GM23338 (cell line): ENCODE measurements at regions not wholly inside any gene's neighbourhood (a gene's known extent, or its start where the extent isn't known, plus 50 kb on each side); places are given as distances from the start of the nearest gene placed in this dataset.

Experiments used
- ATAC-seq: fragments of 200-7000 bp; cut with Tn5 transposase; 3 replicates; pipeline ENCODE4 v1.9.1; 2020
- DNase-seq: peaks from one replicate; pipeline ENCODE4 v3.0.0-alpha.2; 2015; ENCODE audit warnings: low spot score
- H2AFZ ChIP-seq: fragments of 200-600 bp; sonication (generic); 2 replicates; pipeline ENCODE4 v1.8.0; 2016; ENCODE audit warnings: antibody characterized with exemption, mild to moderate bottlenecking, moderate library complexity
- H3F3A ChIP-seq: fragments of 200-600 bp; sonication (generic); replicated peaks from 2 replicates; pipeline ENCODE4 v1.8.0; 2017; ENCODE audit warnings: antibody characterized with exemption, mixed run types, low read depth
- H3K27ac ChIP-seq: fragments of 200-600 bp; sonication (generic); 2 replicates; pipeline ENCODE4 v1.6.1; 2016; ENCODE audit warnings: low read depth
- H3K27me3 ChIP-seq: fragments of 200-600 bp; sonication (generic); 2 replicates; pipeline ENCODE4 v1.8.0; 2016; ENCODE audit warnings: mild to moderate bottlenecking, mixed run types, moderate library complexity; ENCODE audit not compliant: insufficient read depth
- H3K36me3 ChIP-seq: fragments of 200-600 bp; sonication (generic); 2 replicates; pipeline ENCODE4 v1.8.0; 2016; ENCODE audit warnings: mild to moderate bottlenecking; ENCODE audit not compliant: insufficient read depth
- H3K4me1 ChIP-seq: fragments of 200-600 bp; sonication (generic); 2 replicates; pipeline ENCODE4 v1.8.0; 2016; ENCODE audit warnings: mild to moderate bottlenecking, moderate library complexity; ENCODE audit not compliant: insufficient read depth
- H3K4me2 ChIP-seq: fragments of 200-600 bp; sonication (generic); 2 replicates; pipeline ENCODE4 v1.7.1; 2017; ENCODE audit warnings: mixed run types
- H3K4me3 ChIP-seq: fragments of 200-600 bp; sonication (generic); 2 replicates; pipeline ENCODE4 v1.6.1; 2016; ENCODE audit warnings: mixed run types
- H3K79me2 ChIP-seq: fragments of 200-600 bp; sonication (generic); replicated peaks from 2 replicates; pipeline ENCODE4 v1.8.0; 2017; ENCODE audit warnings: mild to moderate bottlenecking; ENCODE audit not compliant: insufficient read depth
- H3K9me2 ChIP-seq: fragments of 200-600 bp; sonication (generic); 2 replicates; pipeline ENCODE4 v1.8.0; 2017; ENCODE audit not compliant: insufficient read depth
- H4K20me1 ChIP-seq: fragments of 200-600 bp; sonication (generic); replicated peaks from 2 replicates; pipeline ENCODE4 v1.8.0; 2017; ENCODE audit warnings: mild to moderate bottlenecking; ENCODE audit not compliant: insufficient read depth
- H3K27ac Mint-ChIP-seq: 2 replicates; pipeline ENCODE4 v1.8.0; 2020; ENCODE audit warnings: inconsistent platforms, mild to moderate bottlenecking, moderate library complexity, mixed read lengths
- H3K27me3 Mint-ChIP-seq: 3 replicates; pipeline ENCODE4 v1.8.0; 2022; ENCODE audit warnings: low read depth, mild to moderate bottlenecking, moderate library complexity, mixed read lengths, inconsistent platforms; ENCODE audit not compliant: insufficient read depth, poor library complexity
- H3K36me3 Mint-ChIP-seq: 3 replicates; pipeline ENCODE4 v1.8.0; 2021; ENCODE audit warnings: low read depth, mild to moderate bottlenecking, inconsistent platforms, moderate library complexity, mixed read lengths
- H3K4me1 Mint-ChIP-seq: 3 replicates; pipeline ENCODE4 v1.8.0; 2020; ENCODE audit warnings: mild to moderate bottlenecking, inconsistent platforms, mixed read lengths
- H3K4me3 Mint-ChIP-seq: 3 replicates; pipeline ENCODE4 v1.8.0; 2021; ENCODE audit warnings: moderate library complexity, mild to moderate bottlenecking, inconsistent platforms, mixed read lengths
- H3K9me3 Mint-ChIP-seq: 3 replicates; pipeline ENCODE4 v1.8.0; 2020; ENCODE audit warnings: moderate library complexity, mild to moderate bottlenecking, inconsistent platforms, mixed read lengths
- CREB1 ChIP-seq: fragments of 250-450 bp; sonication (Bioruptor Pico); IDR thresholded peaks from 2 replicates; pipeline ENCODE4 v1.5.0; 2020; ENCODE audit warnings: low read depth, mild to moderate bottlenecking, moderate library complexity
- EZH2 ChIP-seq: fragments of 200-600 bp; sonication (generic); IDR thresholded peaks from one replicate; pipeline ENCODE4 v1.8.0; 2017; ENCODE audit warnings: antibody characterized with exemption, mild to moderate bottlenecking, low read depth; ENCODE audit not compliant: unreplicated experiment
- JUNB ChIP-seq: IDR thresholded peaks from one replicate; pipeline ENCODE4 v1.6.1; 2016; ENCODE audit warnings: antibody characterized with exemption; ENCODE audit not compliant: unreplicated experiment
- NANOG ChIP-seq: IDR thresholded peaks from 2 replicates; pipeline ENCODE4 v1.6.1; 2016; ENCODE audit warnings: antibody characterized with exemption, borderline replicate concordance
- POLR2AphosphoS5 ChIP-seq: IDR thresholded peaks from 2 replicates; pipeline ENCODE4 v1.6.1; 2016; ENCODE audit warnings: antibody characterized with exemption, low read depth
- REST ChIP-seq: IDR thresholded peaks from one replicate; pipeline ENCODE4 v1.6.1; 2018; ENCODE audit warnings: antibody characterized with exemption; ENCODE audit not compliant: unreplicated experiment
- ZNF114 ChIP-seq: fragments of 250-450 bp; sonication (Bioruptor Pico); IDR thresholded peaks from 2 replicates; pipeline ENCODE4 v1.5.0; 2020; ENCODE audit warnings: mild to moderate bottlenecking, moderate library complexity
- ZNF462 ChIP-seq: fragments of 250-450 bp; sonication (Bioruptor Pico); IDR thresholded peaks from 2 replicates; pipeline ENCODE4 v1.5.0; 2020; ENCODE audit warnings: mild to moderate bottlenecking, moderate library complexity
- TF ChIP-seq, protein P1 (sequence below), 2 experiments: fragments of 200-600 bp in 1 of 2; sonication (generic) in 1 of 2; conservative IDR thresholded peaks; 2 replicates each; pipeline versions ENCODE4 v1.5.1 to v1.6.1; 2016 to 2017; ENCODE audit warnings: antibody characterized with exemption in 2 of 2, low read depth in 2 of 2, mild to moderate bottlenecking in 2 of 2, moderate library complexity in 1 of 2

DNA sequence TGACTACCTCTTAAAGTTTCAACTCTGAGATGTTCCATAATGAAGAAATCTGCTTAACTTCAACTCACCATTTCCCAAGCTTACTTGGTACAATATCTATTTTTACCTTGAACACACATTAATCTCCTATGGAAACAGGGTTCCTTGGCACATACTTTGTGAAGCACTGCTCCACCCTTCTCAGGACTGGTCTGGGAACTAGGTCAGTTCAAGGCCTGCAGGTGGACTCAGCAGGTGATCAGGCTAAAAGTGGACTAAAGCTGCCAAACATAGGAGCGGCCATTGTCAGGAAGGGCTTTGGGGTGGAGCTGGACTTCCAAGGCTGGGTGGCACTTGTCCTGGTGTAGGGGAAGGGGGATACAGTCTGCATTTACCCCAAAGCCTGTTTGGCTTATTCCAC is 202.3 kb downstream of the NUAK1 start:
- H3K4me2 ChIP-seq: no peak overlapping the region
- no peak for TF ChIP-seq NANOG
- no peak for TF ChIP-seq ZNF114 (CRISPR knock-in tag)
- TF ChIP-seq ZNF462 (CRISPR knock-in tag): no peak
- no peak for TF ChIP-seq EZH2
- no peak for TF ChIP-seq REST
- TF ChIP-seq JUNB: no peak
- no peak for TF ChIP-seq POLR2AphosphoS5
- no peak for TF ChIP-seq CREB1 (CRISPR knock-in tag)
- TF ChIP-seq, protein P1, sequence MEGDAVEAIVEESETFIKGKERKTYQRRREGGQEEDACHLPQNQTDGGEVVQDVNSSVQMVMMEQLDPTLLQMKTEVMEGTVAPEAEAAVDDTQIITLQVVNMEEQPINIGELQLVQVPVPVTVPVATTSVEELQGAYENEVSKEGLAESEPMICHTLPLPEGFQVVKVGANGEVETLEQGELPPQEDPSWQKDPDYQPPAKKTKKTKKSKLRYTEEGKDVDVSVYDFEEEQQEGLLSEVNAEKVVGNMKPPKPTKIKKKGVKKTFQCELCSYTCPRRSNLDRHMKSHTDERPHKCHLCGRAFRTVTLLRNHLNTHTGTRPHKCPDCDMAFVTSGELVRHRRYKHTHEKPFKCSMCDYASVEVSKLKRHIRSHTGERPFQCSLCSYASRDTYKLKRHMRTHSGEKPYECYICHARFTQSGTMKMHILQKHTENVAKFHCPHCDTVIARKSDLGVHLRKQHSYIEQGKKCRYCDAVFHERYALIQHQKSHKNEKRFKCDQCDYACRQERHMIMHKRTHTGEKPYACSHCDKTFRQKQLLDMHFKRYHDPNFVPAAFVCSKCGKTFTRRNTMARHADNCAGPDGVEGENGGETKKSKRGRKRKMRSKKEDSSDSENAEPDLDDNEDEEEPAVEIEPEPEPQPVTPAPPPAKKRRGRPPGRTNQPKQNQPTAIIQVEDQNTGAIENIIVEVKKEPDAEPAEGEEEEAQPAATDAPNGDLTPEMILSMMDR (conservative IDR thresholded peaks at IDR 0.05; ENCODE audit: low read depth in 2 of 2): no peak
- peaks cover 13% of the 10 kb centered on the region for H3K4me1 ChIP-seq
- H3F3A ChIP-seq: no peaks in the 10 kb centered on the region
- H3K4me3 ChIP-seq: no peak overlapping the region
- no peak overlapping the region for H3K27ac ChIP-seq
- Mint-ChIP-seq H3K4me1 (peaks cover 18% of the 10 kb centered on the region), H3K9me3 (no peaks in the 10 kb centered on the region), H3K27ac (no peak overlapping the region), H3K4me3 (no peak overlapping the region), H3K27me3 (no peaks in the 10 kb centered on the region), H3K36me3 (no peaks in the 10 kb centered on the region)
- H3K36me3 ChIP-seq: no peaks in the 10 kb centered on the region
- no peaks in the 10 kb centered on the region for H3K27me3 ChIP-seq
- ATAC-seq (no peak), DNase-seq (no peak)
- no peaks in the 10 kb centered on the region for H3K79me2 ChIP-seq
- H4K20me1 ChIP-seq: no peaks in the 10 kb centered on the region
- H2AFZ ChIP-seq: no peak overlapping the region
- H3K9me2 ChIP-seq: peaks cover 32% of the 10 kb centered on the region
